ENCODE measurements at regions not wholly inside any gene's neighbourhood (a gene's known extent, or its start where the extent isn't known, plus 50 kb on each side); places are given as distances from the start of the nearest gene placed in this dataset.
"Not testable (repeated sequence)": the region's sequence is repeated elsewhere in the genome, so short reads cannot be mapped to it uniquely, and the experiment has no call there.

GRCh38 chr21:10363321-10363720 is 158.1 kb upstream of the TPTE start:
- TF ChIP-seq CTCF, POLR2AphosphoS5 (IDR thresholded peaks at IDR 0.05): not testable (repeated sequence)

Measured in gastroesophageal sphincter (tissue), 3 donors.